ENCODE measurements at regions not wholly inside any gene's neighbourhood (a gene's known extent, or its start where the extent isn't known, plus 50 kb on each side); places are given as distances from the start of the nearest gene placed in this dataset.

DNA sequence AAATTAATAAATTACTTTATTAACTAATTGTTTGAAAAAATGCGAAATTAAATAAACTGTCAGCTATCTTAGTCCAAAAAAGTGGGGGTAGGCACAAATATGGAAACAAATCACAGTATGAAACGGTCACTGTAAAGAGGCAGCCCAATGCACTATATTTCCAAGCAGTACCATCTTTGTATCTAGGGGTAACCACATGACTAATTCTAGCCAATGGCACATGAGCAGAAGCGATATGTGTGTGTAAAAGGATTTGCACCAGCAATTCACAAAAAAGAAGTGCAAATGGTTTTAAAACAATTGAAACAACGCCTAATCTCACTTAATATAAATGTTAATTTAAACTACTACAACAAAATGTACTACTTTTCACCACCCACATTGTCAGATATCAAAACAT is 129.5 kb upstream of the PRNP start:
- DNase-seq, result no peak

DNA sequence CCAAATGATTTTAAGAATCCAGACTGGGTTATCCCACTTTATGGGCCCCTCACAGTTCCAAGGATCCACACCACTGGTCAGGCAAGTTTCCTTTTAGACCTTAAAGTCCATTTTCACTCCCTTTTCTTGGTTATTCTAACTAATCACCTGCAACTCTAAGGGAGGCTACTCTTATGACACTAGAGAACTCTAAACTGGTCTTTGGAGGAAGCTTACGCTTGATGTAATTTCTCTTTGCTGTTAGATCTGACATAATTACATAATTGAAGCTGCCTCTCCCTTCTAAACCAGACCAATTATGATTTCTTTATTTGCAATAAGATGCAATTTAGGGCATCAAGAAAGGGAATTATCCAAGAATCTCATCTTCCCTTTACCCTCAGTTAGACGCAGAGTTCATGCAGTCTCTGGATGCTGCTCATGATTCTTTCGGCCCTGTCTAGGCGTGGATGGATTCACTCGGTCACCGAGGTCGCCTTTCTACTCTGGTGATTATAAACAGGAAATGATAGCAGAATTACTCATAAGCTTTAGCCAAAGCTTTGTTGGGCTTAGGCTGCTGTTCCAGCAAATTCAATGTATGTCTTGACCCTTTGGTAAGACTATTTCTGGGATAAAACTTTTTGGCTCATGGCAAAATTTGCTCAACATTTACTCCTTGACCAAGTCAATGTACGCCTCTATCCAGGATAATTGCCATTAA is 130.9 kb upstream of the PRNP start:
- DNase-seq, result no peak

DNA sequence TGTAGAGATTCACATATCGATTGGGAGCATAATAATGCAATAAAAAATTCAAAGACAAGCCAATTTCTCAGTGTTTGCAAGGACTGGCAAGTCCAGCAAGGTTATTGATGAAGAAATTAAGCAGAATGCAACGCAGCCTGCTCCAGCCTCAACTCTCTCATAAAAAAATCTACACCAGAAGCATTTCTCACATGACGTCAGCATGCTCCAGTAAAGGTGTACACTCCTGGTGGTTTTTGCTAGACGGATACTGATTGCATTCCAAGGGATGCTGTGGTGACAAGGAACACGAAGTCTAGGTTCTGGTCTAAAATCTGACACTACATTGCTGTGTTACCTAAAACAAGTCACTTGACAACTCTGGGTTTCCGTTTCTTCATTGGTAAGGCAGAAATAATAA is 131.9 kb upstream of the PRNP start:
- DNase-seq, result no peak

DNA sequence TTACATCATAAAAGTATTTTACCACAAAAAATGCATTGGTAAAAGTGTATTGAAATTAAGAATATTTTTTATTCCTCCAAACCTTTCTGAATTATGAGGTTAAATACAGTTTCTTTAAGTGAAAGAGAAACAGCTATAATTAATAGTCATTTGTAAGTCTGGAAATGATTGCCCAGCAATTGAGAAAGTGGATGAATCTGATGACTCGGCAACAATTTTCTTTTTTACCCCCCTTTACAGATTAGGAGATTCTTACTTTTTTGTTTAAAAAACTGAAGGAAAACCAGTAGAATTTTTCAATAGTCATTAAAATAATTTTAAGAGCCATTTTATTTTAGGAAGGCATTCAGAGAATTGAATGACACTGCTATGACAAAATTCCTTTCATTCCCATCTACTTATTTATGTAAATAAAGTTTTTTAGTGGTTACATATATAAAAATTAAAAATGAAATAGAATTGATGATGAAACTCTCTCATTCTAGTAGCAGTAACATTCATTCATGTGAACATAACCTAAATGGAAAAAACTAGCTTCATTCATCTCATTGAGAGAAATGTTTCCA is 134.1 kb upstream of the PRNP start:
- DNase-seq, result no peak

DNA sequence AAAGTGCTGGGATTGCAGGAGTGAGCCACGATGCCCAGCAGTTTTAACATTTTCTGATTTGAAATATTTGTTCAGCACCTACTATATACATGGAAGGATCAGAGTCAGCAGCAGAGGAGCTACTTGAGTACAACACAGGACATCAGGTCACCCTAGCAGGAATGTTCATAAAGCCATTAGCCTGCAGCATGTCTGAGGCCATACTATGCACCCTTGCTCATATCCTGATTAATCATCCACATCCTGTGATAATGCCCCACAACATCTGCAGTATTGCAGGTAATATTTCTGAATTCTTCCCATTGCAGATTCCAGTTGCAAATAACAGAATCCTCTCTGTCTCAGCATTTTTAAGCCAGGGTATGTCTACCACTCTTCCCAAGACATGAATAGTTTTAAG is 135.5 kb upstream of the PRNP start:
- no peak for DNase-seq

DNA sequence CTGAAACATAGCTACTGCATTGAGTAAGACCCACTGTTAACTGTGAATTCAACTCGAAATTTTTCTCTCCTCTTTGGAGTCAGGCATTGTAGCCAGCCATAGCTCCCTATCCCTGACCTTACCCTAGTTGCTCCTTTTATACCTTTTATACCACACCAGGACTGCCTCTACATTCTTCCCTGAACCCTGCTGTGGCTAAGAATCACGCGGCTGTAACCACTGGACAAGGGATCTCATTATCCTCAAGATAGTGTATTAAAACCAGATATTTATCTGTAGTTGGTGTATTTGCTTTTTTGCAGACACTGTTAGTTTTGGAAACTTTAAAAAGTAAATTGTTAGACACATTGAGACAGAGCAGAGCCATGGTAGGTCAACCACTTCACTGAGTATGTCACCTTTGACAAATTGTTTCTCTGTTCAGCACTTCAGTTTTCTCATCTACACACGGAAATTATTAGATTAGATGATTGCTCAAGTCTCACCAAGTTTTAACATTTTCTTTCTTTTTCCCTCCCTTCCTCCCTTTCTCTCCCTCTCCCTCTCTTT is 136.5 kb upstream of the PRNP start:
- DNase-seq, result no peak

DNA sequence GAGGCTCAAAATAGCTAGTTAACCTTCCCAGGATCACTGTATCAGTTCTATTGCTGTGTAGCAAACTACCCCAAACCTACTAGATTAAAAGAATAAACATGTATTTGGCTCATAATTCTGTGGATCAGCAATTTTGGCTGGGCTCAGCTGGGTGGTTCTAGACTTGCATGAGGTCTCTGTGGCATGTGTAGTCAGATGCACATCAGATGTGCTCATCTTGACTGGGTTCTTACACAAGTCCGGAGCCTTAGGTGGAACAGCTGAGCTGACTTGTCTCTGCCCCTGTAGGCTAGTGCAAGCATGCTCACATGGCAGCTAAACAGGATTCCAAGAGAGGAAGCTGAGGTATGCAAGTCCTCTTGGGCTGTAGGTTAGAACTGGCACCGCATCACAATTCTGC is 137.7 kb upstream of the PRNP start:
- no peak for DNase-seq

DNA sequence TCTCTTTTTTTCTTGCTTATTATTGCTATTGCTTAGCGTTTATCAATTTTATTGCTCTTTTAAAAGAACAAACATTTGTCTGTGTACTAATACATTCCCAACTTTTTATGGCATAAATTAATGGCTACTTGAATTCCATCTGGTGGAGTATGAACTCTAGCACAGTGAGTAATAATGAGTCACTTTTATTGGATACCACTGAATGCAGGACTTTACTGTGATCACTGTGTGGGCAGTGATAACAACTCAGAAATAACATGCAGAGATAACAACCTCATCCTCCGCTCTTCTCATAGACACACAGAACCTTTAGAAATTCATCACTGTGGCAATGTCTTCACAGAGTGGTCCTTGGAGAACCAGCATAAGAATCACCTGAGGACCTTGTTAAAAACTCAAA is 139.5 kb upstream of the PRNP start:
- no peak for DNase-seq

DNA sequence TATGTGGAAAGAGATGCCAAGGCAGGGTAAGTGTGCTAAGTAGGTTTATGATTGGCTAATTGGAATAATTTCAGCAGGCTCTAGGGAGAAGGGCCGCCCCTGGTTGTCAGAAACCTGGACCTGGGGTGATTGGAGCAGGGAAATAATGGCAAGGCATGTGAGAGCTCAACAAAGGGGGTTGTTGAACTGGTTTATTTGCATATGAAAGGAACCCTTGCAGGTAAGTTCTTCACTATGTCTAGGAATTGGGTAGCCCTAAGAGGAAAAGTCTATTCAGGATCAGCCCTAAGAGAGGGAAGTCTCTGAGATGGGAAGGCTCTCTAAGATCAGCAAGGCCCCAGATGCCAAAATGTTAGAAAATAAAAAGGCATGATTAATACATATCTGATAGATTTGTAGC is 139.9 kb upstream of the PRNP start:
- no peak for DNase-seq

DNA sequence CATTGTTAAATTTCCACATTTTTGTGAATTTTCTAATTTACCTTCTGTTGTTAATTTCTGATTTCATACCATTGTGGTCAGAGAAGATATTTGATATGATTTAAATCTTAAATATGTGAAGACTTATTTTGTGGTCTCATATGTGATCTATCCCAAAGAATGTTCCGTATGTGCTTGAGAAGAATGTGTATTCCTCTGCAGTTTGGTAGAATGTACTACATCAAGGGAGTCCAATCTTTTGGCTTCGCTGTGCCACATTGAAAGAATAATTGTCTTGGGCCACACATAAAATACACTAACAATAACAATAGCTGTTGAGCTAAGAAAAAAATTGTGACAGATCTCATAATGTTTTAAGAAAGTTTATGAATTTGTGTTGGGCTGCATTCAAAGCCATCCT is 140.7 kb upstream of the PRNP start:
- no peak for DNase-seq

DNA sequence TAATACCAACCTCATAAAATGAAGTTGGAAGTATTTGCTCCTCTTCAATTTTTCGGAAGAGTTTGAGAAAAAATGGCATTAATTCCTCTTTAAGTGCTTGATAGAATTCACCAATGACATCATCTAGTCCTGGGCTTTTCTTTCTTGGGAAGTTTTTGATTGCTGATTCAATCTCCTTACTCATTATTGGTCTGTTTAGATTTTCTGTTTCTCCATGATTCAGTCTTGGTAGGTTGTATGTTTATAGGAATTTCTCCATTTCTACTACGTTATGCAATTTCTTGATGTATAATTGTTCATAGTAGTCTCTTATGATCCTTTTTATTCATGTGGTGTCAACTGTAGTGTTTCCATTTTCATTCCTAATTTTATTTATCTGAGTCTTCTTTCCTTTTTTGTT is 141.5 kb upstream of the PRNP start:
- no peak for DNase-seq

DNA sequence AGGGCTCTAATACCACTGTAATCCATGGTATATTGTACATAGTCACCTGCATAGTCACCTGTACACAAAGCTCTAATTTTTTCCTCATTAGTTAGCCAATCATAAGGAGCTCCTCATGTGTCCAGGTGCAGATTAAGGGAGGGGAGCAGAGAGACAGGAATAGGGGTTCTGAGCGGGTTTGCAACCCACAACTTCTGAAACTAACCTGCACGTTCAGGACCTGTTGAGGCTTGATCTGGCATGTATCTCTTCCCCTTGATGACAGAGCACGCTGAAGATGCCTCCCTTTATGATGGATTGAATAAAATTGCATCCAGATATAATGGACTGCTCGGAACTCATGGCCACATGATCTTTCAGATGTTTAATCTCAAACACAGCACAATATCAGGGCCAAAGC is 144.0 kb upstream of the PRNP start:
- no peak for DNase-seq

DNA sequence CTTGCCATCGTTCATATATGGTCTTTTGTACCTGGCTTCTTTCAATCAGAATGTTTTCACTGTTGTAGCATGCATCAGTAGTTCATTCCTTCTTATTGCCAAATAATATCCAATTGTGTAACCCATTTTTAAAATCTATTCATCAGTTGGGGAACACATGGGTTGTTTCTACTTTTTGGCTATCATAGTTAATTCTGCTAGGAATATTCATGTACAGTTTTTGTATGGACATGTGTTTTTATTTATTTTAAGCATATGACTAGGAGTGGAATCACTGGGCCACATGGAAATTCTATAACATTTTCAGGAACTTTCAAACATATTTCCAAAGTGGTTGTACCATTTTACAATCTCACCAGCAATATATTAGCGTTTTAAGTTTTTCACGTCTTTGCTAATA is 151.9 kb upstream of the PRNP start:
- no peak for DNase-seq

DNA sequence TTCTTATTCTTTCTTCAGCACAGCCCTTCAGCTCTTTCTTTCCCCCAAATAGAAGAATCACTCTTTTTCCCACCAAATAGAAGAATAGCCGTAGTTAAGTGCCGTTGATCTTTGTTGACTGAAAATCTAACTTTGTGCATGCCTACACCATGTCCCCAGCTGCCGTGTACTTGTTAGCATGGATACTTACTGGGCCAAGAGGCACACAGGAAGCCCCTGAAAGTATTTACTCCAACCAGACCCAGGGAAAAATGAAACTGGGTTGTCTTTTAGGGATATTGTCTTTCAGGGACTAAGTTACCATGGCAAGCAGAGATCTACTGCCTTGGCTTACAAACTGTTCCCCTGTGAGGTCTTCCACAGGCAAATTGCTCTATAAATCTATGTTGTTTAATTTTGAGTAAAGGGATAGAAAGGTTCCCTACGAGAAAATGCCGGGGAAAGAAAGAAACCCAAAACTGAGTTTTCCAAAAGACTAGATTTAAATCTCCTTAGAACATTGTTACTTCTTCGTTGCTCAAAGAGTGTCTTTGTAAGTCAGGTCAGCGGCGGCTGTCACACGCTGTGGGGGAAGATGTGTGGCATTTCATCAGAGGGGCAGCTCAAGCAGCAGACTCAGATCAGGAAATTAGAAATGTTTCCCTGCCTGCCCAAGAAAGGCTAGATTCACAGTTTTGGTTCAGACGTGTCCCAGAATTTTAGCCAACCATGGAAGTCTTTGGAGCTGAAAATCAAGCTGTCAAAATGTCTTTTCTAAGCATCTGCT is 152.7 kb upstream of the PRNP start:
- no peak for DNase-seq

DNA sequence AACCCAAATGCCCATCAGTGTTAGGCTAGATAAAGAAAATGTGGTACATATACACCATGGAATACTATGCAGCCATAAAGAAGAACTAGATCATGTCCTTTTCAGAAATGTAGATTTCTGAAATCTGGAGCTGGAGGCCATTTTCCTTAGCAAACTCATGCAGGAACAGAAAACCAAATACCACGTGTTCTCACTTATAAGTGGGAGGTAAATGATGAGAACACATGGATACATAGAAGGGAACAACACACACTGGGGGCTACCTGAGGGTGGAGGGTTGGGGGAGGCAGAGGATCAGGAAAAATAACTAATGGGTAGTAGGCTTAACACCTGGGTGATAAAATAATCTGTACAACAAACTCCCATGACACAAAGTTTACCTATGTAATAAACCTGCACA is 153.5 kb upstream of the PRNP start:
- DNase-seq, result no peak

DNA sequence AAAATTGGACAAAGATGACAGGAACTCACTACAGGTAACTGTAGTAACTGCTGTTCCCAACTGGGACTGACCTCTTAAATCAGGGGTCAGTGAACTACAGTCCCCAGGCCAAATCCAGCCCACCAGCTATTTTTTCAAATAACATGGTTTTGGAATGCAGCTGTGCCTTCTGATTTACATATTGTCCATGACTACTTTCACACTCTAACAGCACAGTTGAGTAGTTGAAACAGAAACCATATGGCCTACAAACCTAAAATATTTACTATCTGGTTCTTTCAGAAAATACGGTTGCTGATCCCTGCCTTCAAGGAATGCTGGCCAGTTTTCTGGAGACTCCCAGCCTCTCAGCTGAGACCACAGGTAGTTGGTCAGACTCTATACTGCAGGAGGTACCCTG is 161.5 kb upstream of the PRNP start:
- no peak for DNase-seq

DNA sequence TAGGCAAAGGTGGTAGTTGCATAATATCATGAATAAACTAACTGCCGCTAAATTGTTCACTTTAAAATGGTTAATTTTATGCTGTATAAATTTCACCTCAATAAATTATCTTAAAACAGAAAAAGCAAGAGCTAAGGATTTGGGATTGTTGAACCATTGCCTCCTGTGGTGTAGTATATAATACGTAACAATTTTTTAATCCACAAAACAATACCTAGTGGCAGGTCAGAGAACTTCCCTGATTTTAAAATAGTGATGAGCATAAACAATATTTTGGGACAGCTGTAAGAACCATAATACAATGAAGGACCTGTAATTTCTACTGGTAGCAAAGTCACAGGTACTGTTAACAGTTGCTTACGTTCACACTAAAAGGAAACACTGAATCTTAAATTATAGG is 161.9 kb upstream of the PRNP start:
- no peak for DNase-seq

DNA sequence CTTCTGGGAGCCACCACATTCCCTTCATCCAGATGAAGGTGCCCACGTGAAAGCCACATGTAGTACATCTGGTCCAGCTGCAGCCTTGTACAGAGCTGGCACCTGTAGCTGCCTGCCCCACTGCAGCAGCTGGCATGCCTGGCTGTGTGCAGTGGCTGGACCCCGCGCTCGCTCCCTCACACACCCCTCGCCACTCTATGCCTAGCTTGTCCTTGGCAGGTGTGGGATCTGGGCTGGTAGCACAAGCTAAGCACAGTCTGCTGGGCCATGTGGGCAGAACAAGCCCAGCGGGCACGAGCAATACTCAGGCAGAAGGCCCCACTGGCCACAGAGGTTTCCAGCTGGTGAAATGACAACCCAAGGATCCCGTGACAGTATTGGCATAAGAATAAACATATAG is 163.9 kb upstream of the PRNP start:
- no peak for DNase-seq

DNA sequence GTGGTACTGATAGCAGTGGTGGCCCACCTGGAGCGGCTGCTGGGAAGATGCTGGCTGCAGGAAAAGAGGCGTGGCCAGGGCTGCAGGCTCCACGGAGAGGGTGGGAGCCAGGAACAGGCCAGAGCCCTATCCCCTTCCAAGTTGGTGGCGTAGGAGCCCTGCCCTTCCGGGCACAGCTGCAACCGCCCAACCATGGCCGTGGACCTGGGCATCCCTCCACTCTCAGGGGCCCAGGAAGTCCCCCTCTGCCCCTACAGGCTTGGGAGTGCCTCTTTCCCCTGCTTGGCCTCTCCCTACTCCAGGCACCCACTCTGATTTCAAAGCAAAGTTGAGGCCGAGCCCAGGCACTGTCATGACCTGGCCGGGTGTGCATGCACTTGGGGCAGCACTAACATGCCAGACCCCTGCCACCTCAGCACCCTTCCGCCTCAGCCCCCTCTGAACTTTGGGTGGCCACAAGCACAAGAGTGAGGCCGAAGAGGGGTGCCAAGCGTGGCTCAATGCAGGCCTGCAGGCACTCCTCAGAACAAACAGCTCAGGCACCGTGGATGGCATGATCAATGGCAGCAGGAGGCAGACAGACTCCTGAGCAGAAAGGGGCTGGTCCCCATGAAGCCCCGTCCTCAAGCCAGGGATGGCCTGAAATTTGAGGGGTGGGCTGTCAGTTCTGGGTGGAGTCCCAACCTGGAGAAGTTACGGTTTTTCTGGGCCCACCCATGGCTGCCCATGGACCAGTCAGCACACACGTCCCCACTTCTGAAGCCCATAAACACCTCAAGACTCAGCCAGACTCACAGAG is 164.9 kb upstream of the PRNP start:
- DNase-seq, result no peak

DNA sequence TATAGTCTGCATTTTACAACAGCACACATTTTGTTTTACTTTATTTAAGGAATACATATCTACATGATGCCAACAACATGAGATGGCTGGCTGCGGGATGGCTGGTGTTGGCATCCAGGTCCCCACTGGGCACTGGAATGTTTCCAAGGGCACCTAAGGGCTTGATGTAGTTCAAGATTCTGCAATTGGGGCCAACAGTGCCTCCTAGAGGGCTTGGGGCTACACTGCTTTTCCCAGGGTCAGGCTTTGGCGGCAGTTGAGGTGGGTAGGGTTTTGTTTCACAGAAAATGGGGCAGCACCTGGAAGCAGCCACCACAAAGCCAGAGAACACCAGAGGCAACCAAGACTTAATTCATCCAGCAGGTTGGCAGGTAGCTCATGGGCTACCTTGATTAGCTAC is 166.7 kb upstream of the PRNP start:
- DNase-seq, result no peak

DNA sequence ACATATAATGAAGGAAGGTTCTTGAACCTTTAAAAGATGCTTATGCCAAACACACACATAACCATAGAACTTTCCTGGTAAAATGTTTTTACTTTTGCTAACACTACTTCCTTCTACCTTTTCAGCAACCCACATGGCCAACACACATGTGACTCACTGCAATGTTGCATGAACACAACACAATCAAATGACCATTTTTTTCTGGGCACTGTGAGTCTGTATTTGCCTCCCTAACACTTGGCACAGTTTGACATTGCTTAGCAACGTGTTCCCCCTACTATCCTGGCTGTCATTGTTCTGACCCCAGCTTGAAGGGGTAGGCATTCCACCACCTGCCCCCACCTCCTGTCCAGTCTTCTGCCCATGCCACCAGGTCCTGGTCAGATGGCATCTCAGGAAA is 169.4 kb upstream of the PRNP start:
- no peak for DNase-seq

DNA sequence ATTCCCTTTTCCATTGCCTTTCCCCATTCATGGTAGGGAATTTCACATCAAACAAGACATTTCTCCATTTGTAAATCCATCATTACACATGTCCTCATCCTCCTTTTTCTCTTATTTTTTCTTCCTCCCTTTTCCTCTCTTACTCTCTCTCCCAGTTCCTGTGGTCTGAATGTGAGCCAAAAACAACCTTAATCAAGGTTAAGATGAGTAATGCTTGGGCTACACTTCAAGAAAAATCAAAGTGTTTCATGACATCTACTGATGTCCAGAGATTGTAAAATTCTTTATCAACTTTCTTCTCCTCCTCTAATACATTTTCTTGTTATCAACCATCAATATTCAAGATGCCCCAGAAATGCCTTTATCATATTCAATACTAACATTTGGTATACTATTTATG is 172.5 kb upstream of the PRNP start:
- DNase-seq, result no peak

DNA sequence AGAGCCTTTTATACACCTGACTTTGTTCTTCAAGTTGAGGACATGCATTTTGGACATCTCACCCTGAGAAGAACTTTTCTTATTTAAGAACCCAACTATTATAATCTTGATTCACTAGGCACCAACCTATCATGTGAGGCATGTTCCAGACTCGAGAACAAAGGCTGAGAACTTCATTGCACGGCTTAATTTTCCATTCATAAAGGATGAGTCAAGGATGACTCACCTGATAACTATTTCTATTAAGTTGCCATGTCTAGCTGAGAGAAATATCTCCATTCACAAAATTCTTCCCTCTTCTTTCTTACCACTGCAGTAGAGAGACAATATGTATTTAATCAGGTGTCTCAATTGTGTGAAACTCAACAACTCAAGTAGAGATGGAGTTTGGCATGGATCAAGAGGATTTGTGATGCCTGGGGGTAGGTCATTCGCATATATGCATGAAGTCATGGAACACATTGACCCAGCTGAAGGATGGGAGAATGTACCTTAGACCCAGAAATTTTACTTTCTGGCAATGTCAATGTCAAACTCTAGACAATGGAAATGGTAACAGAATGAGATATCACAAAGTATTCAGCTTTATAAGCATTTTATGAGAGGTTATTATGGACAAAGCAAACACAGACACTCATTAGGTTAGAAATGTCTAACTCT is 173.2 kb upstream of the PRNP start:
- no peak for DNase-seq
